ENCODE measurements at regions not wholly inside any gene's neighbourhood (a gene's known extent, or its start where the extent isn't known, plus 50 kb on each side); places are given as distances from the start of the nearest gene placed in this dataset.
A peak's percentile ranks its signal among the peaks of the same experiment; 100 is the strongest.
"Not testable (repeated sequence)": the region's sequence is repeated elsewhere in the genome, so short reads cannot be mapped to it uniquely, and the experiment has no call there.

DNA sequence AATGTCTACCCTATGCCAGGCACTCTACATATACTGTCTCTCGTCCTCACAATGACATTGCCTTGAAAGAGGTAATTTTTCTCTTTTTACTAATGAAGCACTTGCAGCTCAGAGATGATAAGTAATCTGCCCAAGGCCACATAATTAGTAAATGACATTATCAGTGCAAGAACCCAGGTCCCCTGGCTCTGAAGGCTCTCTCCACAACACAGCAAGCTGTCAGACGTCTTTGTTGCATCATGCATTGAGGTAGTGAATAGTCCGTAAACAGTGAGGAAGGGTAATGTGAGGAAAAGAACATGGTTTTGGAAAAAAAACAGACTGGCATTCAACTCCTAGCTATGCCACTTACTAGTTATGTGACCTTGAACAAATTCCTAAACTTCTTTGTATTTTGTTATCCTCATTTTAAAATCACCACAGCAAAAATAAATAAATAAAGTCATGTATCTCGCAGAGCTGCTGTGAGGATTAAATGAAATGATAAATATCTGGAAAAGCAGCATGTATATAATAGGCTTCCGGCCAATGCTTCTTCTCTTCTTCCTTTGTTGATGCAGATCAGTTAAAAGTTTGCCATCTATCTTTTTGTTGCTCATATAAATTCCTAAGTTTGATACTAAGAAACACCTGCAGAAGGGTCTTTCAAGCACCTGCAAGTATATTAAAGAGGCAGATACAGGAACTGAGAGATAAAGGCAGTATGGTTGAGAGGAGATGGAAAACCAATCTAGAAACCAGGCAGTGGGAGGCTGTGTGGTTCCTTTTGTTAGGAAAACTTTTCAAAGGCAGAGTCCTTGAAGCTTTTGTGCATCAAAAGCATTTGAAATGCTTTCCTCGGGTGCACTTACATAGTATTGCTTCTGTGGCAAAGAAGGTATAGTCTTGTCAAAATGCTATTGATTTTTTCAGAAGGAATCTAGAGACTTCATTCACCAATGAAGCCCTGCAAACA is 82.8 kb downstream of the BTG1 start:
- no peak for DNase-seq (ENCODE audit: low read depth)
- TF ChIP-seq, protein P1, sequence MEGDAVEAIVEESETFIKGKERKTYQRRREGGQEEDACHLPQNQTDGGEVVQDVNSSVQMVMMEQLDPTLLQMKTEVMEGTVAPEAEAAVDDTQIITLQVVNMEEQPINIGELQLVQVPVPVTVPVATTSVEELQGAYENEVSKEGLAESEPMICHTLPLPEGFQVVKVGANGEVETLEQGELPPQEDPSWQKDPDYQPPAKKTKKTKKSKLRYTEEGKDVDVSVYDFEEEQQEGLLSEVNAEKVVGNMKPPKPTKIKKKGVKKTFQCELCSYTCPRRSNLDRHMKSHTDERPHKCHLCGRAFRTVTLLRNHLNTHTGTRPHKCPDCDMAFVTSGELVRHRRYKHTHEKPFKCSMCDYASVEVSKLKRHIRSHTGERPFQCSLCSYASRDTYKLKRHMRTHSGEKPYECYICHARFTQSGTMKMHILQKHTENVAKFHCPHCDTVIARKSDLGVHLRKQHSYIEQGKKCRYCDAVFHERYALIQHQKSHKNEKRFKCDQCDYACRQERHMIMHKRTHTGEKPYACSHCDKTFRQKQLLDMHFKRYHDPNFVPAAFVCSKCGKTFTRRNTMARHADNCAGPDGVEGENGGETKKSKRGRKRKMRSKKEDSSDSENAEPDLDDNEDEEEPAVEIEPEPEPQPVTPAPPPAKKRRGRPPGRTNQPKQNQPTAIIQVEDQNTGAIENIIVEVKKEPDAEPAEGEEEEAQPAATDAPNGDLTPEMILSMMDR (conservative IDR thresholded peaks at IDR 0.05; ENCODE audit: low read depth, low read length) = no peak
- no peak overlapping the region for H3K4me3 ChIP-seq (ENCODE audit: low read depth, low read length)

DNA sequence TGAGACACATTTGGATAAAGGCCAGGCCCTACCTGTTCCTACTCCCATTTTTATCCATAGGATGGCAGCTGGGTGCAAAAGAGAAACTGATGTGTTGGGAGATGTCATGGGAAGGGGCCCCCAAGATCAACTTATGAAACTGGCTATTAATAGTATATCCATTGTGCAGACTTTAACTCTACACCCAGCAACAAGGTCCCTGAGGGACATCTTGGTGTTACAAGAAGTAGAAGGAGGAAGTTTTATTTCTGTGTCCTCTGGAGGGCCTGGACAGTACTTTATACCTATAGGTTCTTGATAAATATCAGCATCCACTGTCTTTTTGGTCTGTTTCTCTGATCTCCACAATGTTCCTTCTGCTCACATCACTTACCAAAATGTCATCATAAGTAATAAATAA is 84.6 kb downstream of the BTG1 start:
- H3K4me3 ChIP-seq (ENCODE audit: low read depth, low read length) = no peak overlapping the region
- no peak for DNase-seq (ENCODE audit: low read depth)
- TF ChIP-seq, protein P1 (conservative IDR thresholded peaks at IDR 0.05; ENCODE audit: low read depth, low read length) = no peak

DNA sequence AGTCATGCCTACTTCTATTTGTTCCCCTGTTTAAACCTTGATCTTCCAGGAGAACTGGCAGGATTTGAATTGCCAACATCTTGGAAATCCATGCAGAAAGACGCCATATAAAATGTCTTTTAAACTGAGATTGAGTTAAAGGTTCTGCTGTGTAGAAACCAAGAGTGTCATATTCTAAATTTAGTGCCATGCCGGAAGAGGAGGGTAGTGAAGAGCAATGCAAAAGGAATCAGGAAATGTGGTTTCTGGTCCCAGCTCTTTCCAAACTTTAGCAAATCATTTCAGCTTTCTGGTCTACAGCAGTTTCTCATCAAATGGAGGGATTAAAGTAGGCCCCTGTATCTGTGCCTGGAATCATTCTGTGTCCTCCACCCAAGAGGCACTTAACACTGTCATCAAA is 85.7 kb downstream of the BTG1 start:
- no peak overlapping the region for H3K4me3 ChIP-seq (ENCODE audit: low read depth, low read length)
- TF ChIP-seq, protein P1 (conservative IDR thresholded peaks at IDR 0.05; ENCODE audit: low read depth, low read length) = no peak
- peak; percentile 84 for DNase-seq (ENCODE audit: low read depth)

DNA sequence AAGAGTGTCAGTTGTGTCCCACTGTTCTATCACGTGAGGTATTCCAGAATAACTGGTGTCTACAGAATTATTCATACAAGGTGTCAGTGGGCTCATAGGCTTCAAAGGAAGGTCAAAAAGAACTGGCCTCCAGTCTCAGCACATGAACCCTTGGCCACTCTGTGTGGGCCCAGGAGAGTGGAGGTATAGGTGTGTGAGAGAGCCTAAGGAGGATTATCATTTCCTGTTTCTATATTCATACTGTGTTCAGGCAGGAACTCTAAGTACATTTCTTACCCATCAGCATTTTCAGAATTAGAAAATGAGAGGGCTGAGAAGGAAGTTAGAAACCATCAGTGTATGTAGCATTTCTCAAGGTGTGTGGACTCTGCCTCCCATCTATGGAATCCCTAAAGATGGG is 87.0 kb downstream of the BTG1 start:
- no peak overlapping the region for H3K4me3 ChIP-seq (ENCODE audit: low read depth, low read length)
- TF ChIP-seq, protein P1 (conservative IDR thresholded peaks at IDR 0.05; ENCODE audit: low read depth, low read length) = no peak
- no peak for DNase-seq (ENCODE audit: low read depth)

DNA sequence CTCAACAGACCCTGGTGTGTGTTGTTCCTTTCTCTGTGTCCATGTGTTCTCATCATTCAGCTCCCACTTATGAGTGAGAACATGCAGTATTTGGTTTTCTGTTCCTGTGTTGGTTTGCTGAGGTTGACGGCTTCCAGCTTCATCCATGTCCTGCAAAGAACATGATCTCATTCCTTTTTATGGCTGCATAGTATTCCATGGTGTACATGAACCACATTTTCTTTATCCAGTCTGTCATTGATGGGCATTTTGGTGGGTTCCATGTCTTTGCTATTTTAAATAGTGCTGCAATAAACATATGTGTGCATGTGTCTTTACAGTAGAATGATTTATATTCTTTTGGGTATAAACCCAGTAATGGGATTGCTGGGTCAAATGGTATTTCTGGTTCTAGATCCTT is 88.9 kb downstream of the BTG1 start:
- H3K4me3 ChIP-seq (ENCODE audit: low read depth, low read length); DNase-seq (ENCODE audit: low read depth): not testable (repeated sequence)

DNA sequence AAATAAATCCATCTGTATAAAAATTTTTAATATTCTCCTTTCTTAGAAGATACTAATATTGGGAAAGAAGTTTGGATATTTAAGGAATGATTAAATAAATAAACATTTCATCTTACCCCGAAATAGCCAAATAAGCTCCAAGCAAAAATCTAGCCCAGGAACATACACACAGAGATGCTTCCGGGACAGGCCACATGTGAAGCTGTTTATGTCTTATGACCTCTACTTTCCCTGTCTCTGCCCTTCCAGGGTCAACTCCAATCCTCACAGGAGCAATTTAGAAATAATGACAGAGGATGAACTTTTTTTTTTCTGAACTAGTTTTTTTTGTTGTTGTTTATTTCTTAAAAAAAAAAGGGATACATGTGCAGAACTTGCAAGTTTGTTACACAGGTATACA is 89.4 kb downstream of the BTG1 start:
- DNase-seq (ENCODE audit: low read depth) = no peak
- no peak overlapping the region for H3K4me3 ChIP-seq (ENCODE audit: low read depth, low read length)
- TF ChIP-seq, protein P1 (conservative IDR thresholded peaks at IDR 0.05; ENCODE audit: low read depth, low read length) = no peak

DNA sequence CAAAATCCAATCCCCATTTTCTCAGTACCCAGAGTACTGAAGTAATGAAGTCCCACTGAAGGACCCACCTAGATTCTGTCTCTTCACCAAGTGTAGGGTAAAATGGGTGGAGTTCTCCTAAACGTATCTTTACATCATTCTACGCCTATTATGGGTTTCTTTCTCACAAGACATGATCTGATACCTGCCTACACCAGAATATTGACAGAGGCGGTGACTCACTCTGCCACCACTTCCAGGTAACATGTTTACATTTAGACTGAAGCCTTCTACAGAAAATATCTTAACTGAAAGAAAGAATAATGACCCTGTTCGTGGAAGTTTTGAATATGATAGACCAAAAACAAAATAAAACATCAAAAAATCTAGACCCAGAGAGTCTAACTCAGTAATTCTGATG is 89.8 kb downstream of the BTG1 start:
- TF ChIP-seq, protein P1 (conservative IDR thresholded peaks at IDR 0.05; ENCODE audit: low read depth, low read length) = no peak
- no peak overlapping the region for H3K4me3 ChIP-seq (ENCODE audit: low read depth, low read length)
- no peak for DNase-seq (ENCODE audit: low read depth)

Data from choroid plexus epithelial cell (primary cell).